IMR-90 (cell line): ENCODE measurements at regions not wholly inside any gene's neighbourhood (a gene's known extent, or its start where the extent isn't known, plus 50 kb on each side); places are given as distances from the start of the nearest gene placed in this dataset.

ENCODE experiments used
- BHLHE40 ChIP-seq: fragments of 150-350 bp; IDR thresholded peaks from 2 replicates; pipeline ENCODE4 v1.6.1; 2016; ENCODE audit warnings: mild to moderate bottlenecking, low read depth, low read length
- CEBPB ChIP-seq: IDR thresholded peaks from 2 replicates; pipeline ENCODE4 v1.6.1; 2012; ENCODE audit warnings: low read depth, low read length, improper control_type of control experiment
- CHD1 ChIP-seq: IDR thresholded peaks from 2 replicates; pipeline ENCODE4 v1.6.1; 2012; ENCODE audit warnings: low read depth, low read length, improper control_type of control experiment
- MAZ ChIP-seq: IDR thresholded peaks from 2 replicates; pipeline ENCODE4 v1.6.1; 2012; ENCODE audit warnings: low read depth, mild to moderate bottlenecking, low read length, improper control_type of control experiment, moderate library complexity, borderline replicate concordance
- NFE2L2 ChIP-seq: fragments of 150-350 bp; IDR thresholded peaks from 2 replicates; pipeline ENCODE4 v1.6.1; 2016; ENCODE audit warnings: low read depth, mild to moderate bottlenecking, low read length
- POLR2A ChIP-seq: IDR thresholded peaks from 2 replicates; pipeline ENCODE4 v1.6.1; 2012; ENCODE audit warnings: mild to moderate bottlenecking, low read depth, low read length
- RAD21 ChIP-seq: IDR thresholded peaks from 2 replicates; pipeline ENCODE4 v1.6.1; 2012; ENCODE audit warnings: low read length, improper control_type of control experiment
- TF ChIP-seq, protein P1 (sequence below): conservative IDR thresholded peaks from 2 replicates; pipeline ENCODE4 v1.5.1; 2012; ENCODE audit warnings: mild to moderate bottlenecking, low read depth, low read length, improper control_type of control experiment
- TF ChIP-seq, protein P2 (sequence below): fragments of 150-350 bp; IDR thresholded peaks from 2 replicates; pipeline ENCODE4 v1.6.1; 2017; ENCODE audit warnings: mild to moderate bottlenecking, antibody characterized with exemption, low read length, low read depth

DNA sequence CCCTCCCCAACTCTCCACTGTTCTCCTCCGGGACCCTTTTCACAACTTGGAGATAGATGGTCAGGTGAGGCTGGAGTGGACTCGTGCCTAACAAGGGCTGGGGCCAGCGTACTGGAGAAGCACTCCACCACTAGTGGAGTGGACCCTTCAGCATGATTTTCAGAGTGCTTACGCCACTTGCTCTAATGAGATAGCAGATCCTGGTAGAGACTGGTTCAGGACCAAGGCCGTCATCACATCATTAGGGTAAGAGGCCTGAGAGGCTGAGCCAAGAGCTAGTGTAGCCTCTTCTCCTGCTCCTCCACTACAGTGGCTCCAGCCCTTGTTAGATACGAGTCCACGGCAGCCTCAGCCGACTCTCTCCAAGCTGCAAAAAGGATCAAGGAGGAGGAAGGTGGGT lies 66.9 kb upstream of the NTRK3 start:
- TF ChIP-seq, protein P1, sequence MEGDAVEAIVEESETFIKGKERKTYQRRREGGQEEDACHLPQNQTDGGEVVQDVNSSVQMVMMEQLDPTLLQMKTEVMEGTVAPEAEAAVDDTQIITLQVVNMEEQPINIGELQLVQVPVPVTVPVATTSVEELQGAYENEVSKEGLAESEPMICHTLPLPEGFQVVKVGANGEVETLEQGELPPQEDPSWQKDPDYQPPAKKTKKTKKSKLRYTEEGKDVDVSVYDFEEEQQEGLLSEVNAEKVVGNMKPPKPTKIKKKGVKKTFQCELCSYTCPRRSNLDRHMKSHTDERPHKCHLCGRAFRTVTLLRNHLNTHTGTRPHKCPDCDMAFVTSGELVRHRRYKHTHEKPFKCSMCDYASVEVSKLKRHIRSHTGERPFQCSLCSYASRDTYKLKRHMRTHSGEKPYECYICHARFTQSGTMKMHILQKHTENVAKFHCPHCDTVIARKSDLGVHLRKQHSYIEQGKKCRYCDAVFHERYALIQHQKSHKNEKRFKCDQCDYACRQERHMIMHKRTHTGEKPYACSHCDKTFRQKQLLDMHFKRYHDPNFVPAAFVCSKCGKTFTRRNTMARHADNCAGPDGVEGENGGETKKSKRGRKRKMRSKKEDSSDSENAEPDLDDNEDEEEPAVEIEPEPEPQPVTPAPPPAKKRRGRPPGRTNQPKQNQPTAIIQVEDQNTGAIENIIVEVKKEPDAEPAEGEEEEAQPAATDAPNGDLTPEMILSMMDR: no peak
- TF ChIP-seq POLR2A (no peak), CEBPB (no peak), CHD1 (no peak), MAZ (no peak), BHLHE40 (no peak), NFE2L2 (no peak), RAD21 (no peak)
- TF ChIP-seq, protein P2, sequence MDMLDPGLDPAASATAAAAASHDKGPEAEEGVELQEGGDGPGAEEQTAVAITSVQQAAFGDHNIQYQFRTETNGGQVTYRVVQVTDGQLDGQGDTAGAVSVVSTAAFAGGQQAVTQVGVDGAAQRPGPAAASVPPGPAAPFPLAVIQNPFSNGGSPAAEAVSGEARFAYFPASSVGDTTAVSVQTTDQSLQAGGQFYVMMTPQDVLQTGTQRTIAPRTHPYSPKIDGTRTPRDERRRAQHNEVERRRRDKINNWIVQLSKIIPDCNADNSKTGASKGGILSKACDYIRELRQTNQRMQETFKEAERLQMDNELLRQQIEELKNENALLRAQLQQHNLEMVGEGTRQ: no peak
